Testis (tissue), 2 donors: ENCODE measurements at regions not wholly inside any gene's neighbourhood (a gene's known extent, or its start where the extent isn't known, plus 50 kb on each side); places are given as distances from the start of the nearest gene placed in this dataset.

Experiments
- DNase-seq: peaks from one replicate; pipeline ENCODE4 v3.0.0-alpha.2; 2019
- H3K27ac ChIP-seq, 2 donors: fragments of 200-600 bp; sonication (generic); one replicate each; pipeline ENCODE4 v1.5.1; 2019
- H3K27me3 ChIP-seq: fragments of 200-600 bp; sonication (generic); one replicate; pipeline ENCODE4 v1.5.1; 2019
- H3K36me3 ChIP-seq: fragments of 200-600 bp; sonication (generic); one replicate; pipeline ENCODE4 v1.5.1; 2017; ENCODE audit warnings: low read depth; ENCODE audit errors: missing control alignments
- H3K4me1 ChIP-seq: fragments of 200-600 bp; sonication (generic); one replicate; pipeline ENCODE4 v1.5.1; 2019
- H3K4me3 ChIP-seq, 2 donors: fragments of 200-600 bp; sonication (generic); one replicate each; pipeline ENCODE4 v1.5.1; 2017 to 2019
- H3K9me3 ChIP-seq: fragments of 200-600 bp; sonication (generic); one replicate; pipeline ENCODE4 v1.5.1; 2017
- POLR2A ChIP-seq: fragments of 450-650 bp; IDR thresholded peaks from one replicate; pipeline ENCODE4 v1.6.1; 2017; ENCODE audit warnings: antibody characterized with exemption, mild to moderate bottlenecking, moderate library complexity
- WGBS, 2 donors: methylation state at CpG; one replicate each; pipeline ENCODE4 v1.1.5; 2018; 5-methylcytosine and 5-hydroxymethylcytosine counted together
- intact Hi-C: fragments of 100-400 bp; cut with DNase I; formaldehyde crosslinking; loops from one replicate; pipeline ENCODE4 v1.15.1; 2023; ENCODE audit warnings: low total_unique reads
- TF ChIP-seq, protein P1 (sequence below), 3 experiments: fragments of 450-650 bp in 2 of 3; fragments of 200-600 bp in 1 of 3; sonication (generic) in 1 of 3; IDR thresholded peaks; one replicate each; pipeline ENCODE4 v1.5.1; 2016 to 2019; ENCODE audit warnings: antibody characterized with exemption in 3 of 3, mild to moderate bottlenecking in 2 of 3, moderate library complexity in 1 of 3

DNA sequence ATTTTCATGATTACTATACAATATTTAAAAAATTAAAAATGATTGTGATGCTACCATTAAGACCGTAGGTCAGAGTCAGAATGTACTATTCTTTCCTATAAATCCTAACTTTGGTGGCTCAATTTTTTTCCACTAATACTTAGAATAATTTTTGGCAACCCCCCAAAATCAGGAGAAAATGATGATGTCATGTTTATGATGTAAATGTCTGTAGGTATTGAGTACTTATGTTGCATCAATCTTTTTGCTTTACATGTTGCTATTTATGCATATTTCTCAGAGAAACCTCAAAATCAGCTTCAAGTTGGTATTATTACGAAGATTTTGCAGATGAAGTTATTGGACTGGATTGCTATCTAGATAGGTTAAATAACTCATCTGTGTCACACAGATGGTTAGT, 371.2 kb downstream of the ADGRL2 start:
- WGBS, 2 donors = 83 to 90% methylated on average over 2 of the region's 2 CpGs
- DNase-seq = no peak
- Histone ChIP-seq H3K4me3 (no peak overlapping the region), H3K27ac (no peak overlapping the region), H3K27me3 (no peaks in the 10 kb centered on the region), H3K4me1 (no peaks in the 10 kb centered on the region), H3K9me3 (no peaks in the 10 kb centered on the region), H3K36me3 (no peaks in the 10 kb centered on the region)
- intact Hi-C loops = no loop called here
- TF ChIP-seq, protein P1, sequence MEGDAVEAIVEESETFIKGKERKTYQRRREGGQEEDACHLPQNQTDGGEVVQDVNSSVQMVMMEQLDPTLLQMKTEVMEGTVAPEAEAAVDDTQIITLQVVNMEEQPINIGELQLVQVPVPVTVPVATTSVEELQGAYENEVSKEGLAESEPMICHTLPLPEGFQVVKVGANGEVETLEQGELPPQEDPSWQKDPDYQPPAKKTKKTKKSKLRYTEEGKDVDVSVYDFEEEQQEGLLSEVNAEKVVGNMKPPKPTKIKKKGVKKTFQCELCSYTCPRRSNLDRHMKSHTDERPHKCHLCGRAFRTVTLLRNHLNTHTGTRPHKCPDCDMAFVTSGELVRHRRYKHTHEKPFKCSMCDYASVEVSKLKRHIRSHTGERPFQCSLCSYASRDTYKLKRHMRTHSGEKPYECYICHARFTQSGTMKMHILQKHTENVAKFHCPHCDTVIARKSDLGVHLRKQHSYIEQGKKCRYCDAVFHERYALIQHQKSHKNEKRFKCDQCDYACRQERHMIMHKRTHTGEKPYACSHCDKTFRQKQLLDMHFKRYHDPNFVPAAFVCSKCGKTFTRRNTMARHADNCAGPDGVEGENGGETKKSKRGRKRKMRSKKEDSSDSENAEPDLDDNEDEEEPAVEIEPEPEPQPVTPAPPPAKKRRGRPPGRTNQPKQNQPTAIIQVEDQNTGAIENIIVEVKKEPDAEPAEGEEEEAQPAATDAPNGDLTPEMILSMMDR (IDR thresholded peaks at IDR 0.05) = no peak
- TF ChIP-seq POLR2A = no peak

GRCh38 chr1:82168482-82168881, 367.7 kb downstream of the ADGRL2 start:
- H3K4me3 ChIP-seq = no peak overlapping the region
- no peaks in the 10 kb centered on the region for H3K9me3 ChIP-seq
- WGBS, 2 donors = 82 to 91% methylated on average over 3 of the region's 3 CpGs
- no peak for TF ChIP-seq POLR2A
- TF ChIP-seq, protein P1 (IDR thresholded peaks at IDR 0.05) = no peak
- DNase-seq = no peak
- no peaks in the 10 kb centered on the region for H3K4me1 ChIP-seq
- H3K36me3 ChIP-seq = no peaks in the 10 kb centered on the region
- no peak overlapping the region for H3K27ac ChIP-seq
- intact Hi-C loops = no loop called here
- no peaks in the 10 kb centered on the region for H3K27me3 ChIP-seq

- peaks cover 4% of the 10 kb centered on the region for H3K4me1 ChIP-seq
- H3K36me3 ChIP-seq = no peaks in the 10 kb centered on the region
- H3K27me3 ChIP-seq = no peaks in the 10 kb centered on the region
- intact Hi-C loops = no loop called here
- H3K4me3 ChIP-seq = no peak overlapping the region
- DNase-seq = no peak
- no peak overlapping the region for H3K27ac ChIP-seq
- no peaks in the 10 kb centered on the region for H3K9me3 ChIP-seq
- 83 to 94% methylated on average over 3 of the region's 3 CpGs for WGBS, 2 donors
- no peak for TF ChIP-seq POLR2A
- TF ChIP-seq, protein P1 (IDR thresholded peaks at IDR 0.05) = no peak
These were observed 364.6 kb downstream of the ADGRL2 start for GRCh38 chr1:82165304-82165703.

- Histone ChIP-seq H3K9me3 (no peaks in the 10 kb centered on the region), H3K36me3 (no peaks in the 10 kb centered on the region), H3K27ac (no peak overlapping the region), H3K27me3 (no peaks in the 10 kb centered on the region), H3K4me3 (no peak overlapping the region), H3K4me1 (peaks cover 4% of the 10 kb centered on the region)
- 79 to 80% methylated on average over 7 of the region's 7 CpGs for WGBS, 2 donors
- no peak for TF ChIP-seq POLR2A
- TF ChIP-seq, protein P1 (IDR thresholded peaks at IDR 0.05) = no peak
- DNase-seq = no peak
- intact Hi-C loops = no loop called here
These were observed 362.0 kb downstream of the ADGRL2 start for GRCh38 chr1:82162486-82163420.
